ENCODE measurements at regions not wholly inside any gene's neighbourhood (a gene's known extent, or its start where the extent isn't known, plus 50 kb on each side); places are given as distances from the start of the nearest gene placed in this dataset.
"Not testable (repeated sequence)": the region's sequence is repeated elsewhere in the genome, so short reads cannot be mapped to it uniquely, and the experiment has no call there.

- not testable (repeated sequence) for TF ChIP-seq CTCF, POLR2A (IDR thresholded peaks at IDR 0.05)
Observed at GRCh38 chr7:150110375-150110820, 212.8 kb upstream of the LRRC61 start.

Measured in Peyer's patch (tissue), 4 donors.